RKO (cell line): ENCODE measurements at regions not wholly inside any gene's neighbourhood (a gene's known extent, or its start where the extent isn't known, plus 50 kb on each side); places are given as distances from the start of the nearest gene placed in this dataset.
"Not testable (repeated sequence)": the region's sequence is repeated elsewhere in the genome, so short reads cannot be mapped to it uniquely, and the experiment has no call there.

Experiments used
- DNase-seq: peaks from one replicate; pipeline ENCODE4 v3.0.0-alpha.2; 2016; ENCODE audit warnings: low spot score

GRCh38 chr16:59880611-59881010 lies 1146.5 kb upstream of the GOT2 start:
- no peak for DNase-seq

- DNase-seq: no peak
Observed at GRCh38 chr16:59878999-59879398, 1144.9 kb upstream of the GOT2 start.

- DNase-seq: peak; percentile 27
Observed at GRCh38 chr16:59878479-59878878, 1144.4 kb upstream of the GOT2 start.

GRCh38 chr16:59864981-59865666 lies 1131.0 kb upstream of the GOT2 start:
- no peak for DNase-seq

GRCh38 chr16:59859676-59860402 lies 1125.7 kb upstream of the GOT2 start:
- no peak for DNase-seq

GRCh38 chr16:59854846-59855439 lies 1120.8 kb upstream of the GOT2 start:
- no peak for DNase-seq

- DNase-seq: no peak
Observed at GRCh38 chr16:59849716-59850115, 1115.6 kb upstream of the GOT2 start.

GRCh38 chr16:59848296-59848695 lies 1114.2 kb upstream of the GOT2 start:
- DNase-seq: no peak

GRCh38 chr16:59840169-59840568 lies 1106.1 kb upstream of the GOT2 start:
- no peak for DNase-seq

- no peak for DNase-seq
Observed at GRCh38 chr16:59826767-59827166, 1092.7 kb upstream of the GOT2 start.

GRCh38 chr16:59809488-59809887 lies 1075.4 kb upstream of the GOT2 start:
- DNase-seq: not testable (repeated sequence)

- DNase-seq: peak; percentile 28
Observed at GRCh38 chr16:59783191-59783590, 1049.1 kb upstream of the GOT2 start.

- no peak for DNase-seq
Observed at GRCh38 chr16:59773330-59773729, 1039.2 kb upstream of the GOT2 start.

GRCh38 chr16:59759296-59759695 lies 1025.2 kb upstream of the GOT2 start:
- DNase-seq: no peak

- no peak for DNase-seq
Observed at GRCh38 chr16:59758848-59759247, 1024.7 kb upstream of the GOT2 start.

GRCh38 chr16:59754854-59755253 lies 1020.7 kb upstream of the GOT2 start:
- DNase-seq: no peak

GRCh38 chr16:59749662-59750336 lies 1015.7 kb upstream of the GOT2 start:
- DNase-seq: no peak

- DNase-seq: no peak
Observed at GRCh38 chr16:59748531-59748930, 1014.4 kb upstream of the GOT2 start.

- DNase-seq: no peak
Observed at GRCh38 chr16:59743504-59743903, 1009.4 kb upstream of the GOT2 start.

- DNase-seq: no peak
Observed at GRCh38 chr16:59740858-59741257, 1006.7 kb upstream of the GOT2 start.

GRCh38 chr16:59737274-59737673 lies 1003.2 kb upstream of the GOT2 start:
- DNase-seq: no peak

GRCh38 chr16:59733321-59733720 lies 999.2 kb upstream of the GOT2 start:
- no peak for DNase-seq

- no peak for DNase-seq
Observed at GRCh38 chr16:59729613-59730012, 995.5 kb upstream of the GOT2 start.
